Stimulated activated CD4-positive, alpha-beta T cell treated with anti-CD3 and anti-CD28 coated beads, TNF-alpha, amount 100 ng/mL, for 24 hours (primary cell): ENCODE measurements at regions not wholly inside any gene's neighbourhood (a gene's known extent, or its start where the extent isn't known, plus 50 kb on each side); places are given as distances from the start of the nearest gene placed in this dataset.

Experiments used
- DNase-seq, 3 experiments: peaks; one replicate each; pipeline ENCODE4 v3.0.0-alpha.2; 2020; ENCODE audit warnings: low read depth in 3 of 3

- no peak for DNase-seq
Measured at GRCh38 chr5:152864447-152864846, 459.4 kb upstream of the NMUR2 start.

DNA sequence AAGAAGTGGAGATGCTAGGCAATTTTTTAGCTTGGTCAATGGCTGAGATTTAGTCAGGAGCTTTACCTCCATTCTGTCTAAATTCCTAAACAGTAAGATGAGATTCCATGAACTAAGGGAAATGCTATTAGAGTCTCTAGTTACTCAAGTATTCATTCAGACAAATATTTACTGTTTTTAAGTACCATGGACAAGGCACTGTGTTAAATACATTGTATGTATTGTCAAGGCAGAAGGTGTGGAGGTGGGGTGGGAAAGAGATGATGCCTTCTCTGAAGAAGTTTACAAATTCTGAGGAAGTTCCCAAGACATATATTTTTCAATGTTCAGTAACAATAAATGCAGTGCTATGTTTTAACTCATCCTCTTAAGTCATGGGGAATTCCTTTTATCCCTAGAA, 459.9 kb upstream of the NMUR2 start:
- no peak for DNase-seq

GRCh38 chr5:152869971-152870370, 464.9 kb upstream of the NMUR2 start:
- no peak for DNase-seq

GRCh38 chr5:152882621-152883020, 477.5 kb upstream of the NMUR2 start:
- DNase-seq: no peak

DNA sequence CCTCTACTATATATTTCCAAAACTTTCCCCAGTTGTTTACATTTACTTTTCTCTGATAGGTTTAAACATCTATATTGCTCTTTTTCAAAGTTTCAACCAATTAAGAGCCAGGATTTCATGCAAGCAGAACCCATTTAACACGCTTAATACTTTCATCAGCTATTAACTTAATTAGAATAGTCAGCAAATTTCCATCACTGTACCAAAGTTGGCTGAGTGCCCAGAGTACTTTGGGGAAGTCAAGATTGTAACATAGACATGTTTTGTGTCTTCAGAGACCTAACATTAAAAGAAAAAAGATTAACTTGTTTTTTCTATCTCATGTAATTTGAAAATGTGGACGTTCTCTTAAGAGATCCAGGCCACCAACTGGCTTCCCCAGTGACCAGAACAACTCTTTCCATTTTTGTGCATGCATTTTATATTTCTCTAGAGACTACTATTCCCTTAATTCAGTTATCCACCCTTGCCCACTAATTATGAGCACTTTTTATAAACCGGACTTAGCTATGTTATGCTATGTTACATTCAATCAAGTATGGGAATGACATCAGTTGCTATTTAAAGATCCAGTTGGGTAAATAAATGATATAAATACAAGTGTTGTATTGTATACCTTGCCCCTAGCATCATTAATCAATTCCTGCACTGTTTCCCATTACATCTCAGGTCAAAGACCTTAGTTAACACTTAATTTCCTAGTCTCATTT, 478.1 kb upstream of the NMUR2 start:
- no peak for DNase-seq

DNA sequence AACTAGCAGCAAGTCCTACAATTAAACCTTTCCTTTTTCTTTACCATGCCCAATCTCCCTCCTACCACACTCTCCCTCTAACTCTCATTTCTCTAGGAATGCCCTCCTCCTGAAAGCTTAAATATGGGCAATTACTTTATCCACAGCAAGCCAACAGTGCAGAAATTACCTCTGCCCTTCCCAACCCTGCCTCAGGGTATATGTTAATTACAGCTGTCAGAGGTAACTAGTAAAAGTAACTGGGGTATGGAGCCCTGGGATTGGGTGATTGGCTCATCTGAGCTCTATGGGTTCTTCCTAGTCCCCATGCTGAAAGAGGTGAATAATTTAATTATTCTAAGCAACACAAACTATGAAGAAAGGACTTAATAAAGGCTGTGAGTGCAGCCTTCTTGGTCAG, 478.9 kb upstream of the NMUR2 start:
- DNase-seq: no peak

DNA sequence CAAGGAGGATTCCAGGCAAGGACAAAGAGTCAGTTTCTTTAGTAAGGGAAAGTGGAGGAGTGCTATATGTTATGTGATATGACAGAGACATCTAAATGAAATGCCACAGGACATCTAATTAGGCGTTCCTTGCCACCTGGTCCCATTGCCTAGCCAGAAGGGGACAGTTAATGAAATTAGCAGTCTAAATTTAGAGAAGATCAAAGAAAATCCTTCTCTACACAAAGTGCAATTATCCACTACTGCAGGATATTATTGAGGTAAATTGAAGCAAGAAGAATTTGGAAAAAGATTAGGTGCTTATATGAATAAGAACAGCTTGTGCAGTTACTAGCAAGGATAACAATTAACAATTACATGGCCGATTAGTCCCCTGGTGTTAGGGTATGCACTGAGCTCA, 495.3 kb upstream of the NMUR2 start:
- DNase-seq: no peak

DNA sequence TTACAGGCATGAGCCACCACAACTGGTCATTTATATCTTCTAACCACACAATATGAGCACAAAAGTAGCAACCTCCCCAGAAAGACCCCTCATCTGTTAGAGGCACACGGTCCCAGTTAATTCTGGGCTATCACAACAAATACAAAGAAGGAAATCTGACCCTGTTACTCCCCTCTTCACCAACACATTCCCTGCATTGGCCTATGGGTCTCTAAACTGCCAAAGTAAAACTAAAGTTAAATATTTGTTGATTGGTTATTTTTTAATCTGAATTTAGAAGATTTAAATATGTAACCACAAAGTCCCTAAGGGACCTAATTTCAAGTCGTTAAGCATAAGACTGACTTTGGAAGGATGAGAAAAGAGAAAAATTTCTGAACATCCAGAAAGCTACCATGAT, 496.7 kb upstream of the NMUR2 start:
- no peak for DNase-seq

- no peak for DNase-seq
Measured at GRCh38 chr5:152905286-152905685, 500.2 kb upstream of the NMUR2 start.

- DNase-seq: no peak
Measured at GRCh38 chr5:152907488-152908245, 502.6 kb upstream of the NMUR2 start.

GRCh38 chr5:152912924-152913323, 507.8 kb upstream of the NMUR2 start:
- no peak for DNase-seq

DNA sequence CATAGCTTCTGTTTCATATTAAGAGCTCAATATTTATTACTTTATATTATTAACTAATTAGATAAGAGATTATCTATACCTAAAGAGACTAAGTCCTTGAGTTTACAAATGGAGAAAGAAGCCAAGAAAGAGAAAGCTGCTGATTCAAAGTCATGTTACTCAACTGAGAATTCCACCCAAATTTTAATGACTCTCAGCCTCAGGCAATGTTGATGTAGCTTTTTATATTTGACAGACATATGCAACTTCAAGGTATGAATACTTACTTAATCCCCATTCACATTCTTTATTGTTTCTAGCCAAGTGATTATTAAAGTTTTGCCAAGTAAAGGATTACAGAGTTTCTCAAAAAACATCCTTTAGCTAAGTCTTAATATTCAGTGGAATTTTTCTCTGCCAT, 527.5 kb upstream of the NMUR2 start:
- DNase-seq: no peak

DNA sequence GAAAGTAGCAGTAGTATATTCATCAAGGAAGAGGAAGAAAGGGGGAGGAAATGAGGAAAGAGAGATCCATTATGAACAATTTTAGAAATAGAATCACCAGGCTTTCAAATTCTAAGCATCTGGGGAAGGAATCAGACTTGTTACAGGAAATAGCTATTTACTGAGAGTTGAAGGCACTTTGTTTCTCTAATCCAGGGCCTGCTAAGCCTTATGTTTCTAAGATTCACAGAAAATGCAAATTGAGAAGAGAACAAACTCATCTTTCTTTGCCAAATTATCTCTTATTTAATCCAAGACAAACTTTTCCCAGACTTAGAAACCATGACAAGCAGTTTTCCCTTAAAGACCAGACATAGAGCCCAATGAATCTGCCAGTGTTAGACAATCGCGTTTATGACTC, 528.0 kb upstream of the NMUR2 start:
- no peak for DNase-seq

- no peak for DNase-seq
Measured at GRCh38 chr5:152938630-152939029, 533.6 kb upstream of the NMUR2 start.

DNA sequence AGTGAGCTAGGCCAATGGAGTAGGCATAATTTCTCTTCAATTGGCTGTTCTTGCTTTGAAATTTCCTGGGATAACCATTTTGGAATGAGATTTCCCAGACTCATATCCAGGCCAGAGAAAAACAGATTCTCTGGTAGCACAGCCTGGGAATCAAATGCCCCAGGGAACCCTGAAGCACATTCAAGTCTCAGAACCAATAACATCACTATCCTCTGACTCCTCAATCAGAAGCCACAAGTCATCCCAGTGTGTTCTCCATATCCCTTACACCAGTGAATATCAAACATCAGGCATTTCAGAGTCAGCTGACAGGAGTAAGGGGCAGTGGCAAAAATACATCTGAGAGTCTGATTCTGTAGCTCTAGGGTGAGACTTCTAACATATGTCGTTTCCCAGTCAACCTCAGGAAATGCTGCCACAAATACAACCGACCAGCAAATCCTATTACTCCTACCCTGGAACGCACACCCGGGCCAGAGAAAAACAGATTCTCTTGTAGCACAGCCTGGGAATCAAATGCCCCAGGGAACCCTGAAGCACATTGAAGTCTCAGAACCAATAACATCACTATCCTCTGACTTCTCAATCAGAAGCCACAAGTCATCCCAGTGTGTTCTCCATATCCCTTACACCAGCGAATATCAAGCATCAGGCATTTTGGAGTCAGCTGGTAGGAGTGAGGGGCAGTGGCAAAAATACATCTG, 537.7 kb upstream of the NMUR2 start:
- no peak for DNase-seq

DNA sequence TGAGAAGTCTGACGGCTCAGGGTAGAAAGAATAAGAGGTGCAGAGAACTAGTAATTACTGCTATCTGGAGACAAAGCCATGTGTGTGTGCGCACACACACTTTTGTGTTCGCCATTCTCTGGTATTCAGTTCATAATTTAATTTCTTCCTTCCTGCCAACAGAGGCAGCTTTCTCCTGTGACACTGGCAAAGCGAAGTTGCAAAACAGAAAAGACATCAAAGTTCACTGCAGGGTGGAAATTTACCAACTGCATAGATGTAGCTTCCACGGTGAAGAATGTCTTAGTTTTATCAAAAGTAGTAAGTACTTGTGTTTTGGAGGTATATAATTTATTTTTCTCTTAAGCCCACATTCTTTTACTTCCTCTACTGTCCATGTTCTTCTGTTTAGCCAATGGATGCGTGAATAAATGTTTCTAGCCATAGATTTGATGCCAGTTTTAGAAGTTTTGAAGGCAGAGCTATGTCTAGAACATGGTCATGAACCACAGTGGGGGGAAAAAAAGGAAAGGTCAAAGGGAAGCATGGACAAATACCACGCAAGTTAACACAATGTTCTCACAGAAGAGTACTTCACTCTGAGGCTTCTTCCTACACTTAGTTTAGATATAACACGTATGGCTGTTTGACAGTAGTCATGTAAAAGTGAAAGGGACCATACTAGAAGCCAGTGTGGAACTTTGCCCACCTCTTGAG, 536.5 kb upstream of the GRIA1 start:
- no peak for DNase-seq

- no peak for DNase-seq
Measured at GRCh38 chr5:152956943-152957613, 533.4 kb upstream of the GRIA1 start.

- DNase-seq: no peak
Measured at GRCh38 chr5:152978141-152978835, 512.2 kb upstream of the GRIA1 start.

DNA sequence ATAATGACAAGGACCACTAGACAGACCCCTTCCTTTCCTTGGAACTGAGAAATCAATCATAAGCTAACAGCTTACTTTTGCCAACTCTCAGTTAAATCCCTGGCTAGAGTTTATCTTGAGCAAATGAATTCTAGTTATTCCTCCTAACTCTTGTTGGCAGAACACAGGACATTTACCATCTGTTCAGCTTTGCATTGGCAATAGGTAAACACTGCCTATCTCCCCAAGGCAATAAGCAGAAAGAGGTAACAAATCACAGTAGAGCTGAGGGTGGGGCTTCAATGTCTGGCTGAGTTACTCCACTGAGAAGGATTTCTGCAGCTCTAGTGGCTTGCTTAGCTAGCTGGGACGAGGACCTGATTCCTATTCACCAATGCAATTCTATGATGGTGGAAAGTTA, 503.3 kb upstream of the GRIA1 start:
- DNase-seq: no peak

DNA sequence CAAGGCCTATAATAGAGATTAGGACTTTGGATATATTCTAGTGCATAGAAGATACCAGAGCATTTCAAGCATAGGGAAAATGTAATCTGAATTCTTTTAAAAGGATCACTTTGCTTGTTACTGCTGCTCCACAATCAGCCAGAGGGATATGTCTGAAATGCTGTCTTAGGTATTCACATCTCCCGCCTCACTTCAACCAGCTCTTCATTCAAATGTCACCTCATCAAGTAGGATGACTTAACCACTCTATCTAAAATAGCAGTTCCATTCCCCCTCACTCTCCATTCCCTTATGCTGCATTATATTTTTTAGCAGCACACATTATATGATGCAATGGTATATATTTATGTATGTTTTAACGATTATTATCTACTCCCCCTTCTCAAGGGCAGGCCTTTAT, 500.3 kb upstream of the GRIA1 start:
- DNase-seq: no peak

GRCh38 chr5:152990649-152991048, 499.8 kb upstream of the GRIA1 start:
- DNase-seq: no peak
